DND-41 (cell line): ENCODE measurements at regions not wholly inside any gene's neighbourhood (a gene's known extent, or its start where the extent isn't known, plus 50 kb on each side); places are given as distances from the start of the nearest gene placed in this dataset.

Source experiments
- CTCF ChIP-seq: IDR thresholded peaks from 2 replicates; pipeline ENCODE4 v1.5.1; 2012; ENCODE audit warnings: borderline replicate concordance, low read length, moderate library complexity, mild to moderate bottlenecking; ENCODE audit not compliant: poor library complexity, severe bottlenecking; ENCODE audit errors: extremely low read depth
- EZH2 ChIP-seq: IDR thresholded peaks from 3 replicates; pipeline ENCODE4 v1.6.1; 2012; ENCODE audit warnings: borderline replicate concordance, low read depth, mild to moderate bottlenecking, moderate library complexity, low read length, inconsistent platforms; ENCODE audit not compliant: severe bottlenecking

GRCh38 chr20:11275740-11276139 is 601.9 kb upstream of the JAG1 start:
- TF ChIP-seq CTCF (no peak), EZH2 (no peak)
